ENCODE measurements at regions not wholly inside any gene's neighbourhood (a gene's known extent, or its start where the extent isn't known, plus 50 kb on each side); places are given as distances from the start of the nearest gene placed in this dataset.

DNA sequence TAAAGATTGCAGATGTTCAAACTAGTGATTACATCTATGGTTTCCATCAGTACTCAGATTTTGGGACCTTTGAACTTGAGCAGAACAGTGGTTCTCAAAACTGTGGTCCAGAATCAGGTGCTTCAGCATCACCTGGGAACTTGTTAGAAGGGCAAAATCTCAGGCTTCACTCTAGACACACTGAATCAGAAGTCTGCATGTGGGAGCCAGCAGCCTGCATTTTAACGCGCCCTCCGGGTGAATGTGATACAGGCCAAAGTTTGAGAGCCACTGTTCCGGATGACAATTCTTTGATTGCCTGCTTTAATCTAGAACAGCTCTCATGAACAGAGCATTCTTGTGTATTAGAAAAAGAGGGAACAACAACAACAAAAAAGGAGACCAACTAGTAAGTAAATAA is 261.7 kb downstream of the GPD2 start:
- TF ChIP-seq, protein P1, sequence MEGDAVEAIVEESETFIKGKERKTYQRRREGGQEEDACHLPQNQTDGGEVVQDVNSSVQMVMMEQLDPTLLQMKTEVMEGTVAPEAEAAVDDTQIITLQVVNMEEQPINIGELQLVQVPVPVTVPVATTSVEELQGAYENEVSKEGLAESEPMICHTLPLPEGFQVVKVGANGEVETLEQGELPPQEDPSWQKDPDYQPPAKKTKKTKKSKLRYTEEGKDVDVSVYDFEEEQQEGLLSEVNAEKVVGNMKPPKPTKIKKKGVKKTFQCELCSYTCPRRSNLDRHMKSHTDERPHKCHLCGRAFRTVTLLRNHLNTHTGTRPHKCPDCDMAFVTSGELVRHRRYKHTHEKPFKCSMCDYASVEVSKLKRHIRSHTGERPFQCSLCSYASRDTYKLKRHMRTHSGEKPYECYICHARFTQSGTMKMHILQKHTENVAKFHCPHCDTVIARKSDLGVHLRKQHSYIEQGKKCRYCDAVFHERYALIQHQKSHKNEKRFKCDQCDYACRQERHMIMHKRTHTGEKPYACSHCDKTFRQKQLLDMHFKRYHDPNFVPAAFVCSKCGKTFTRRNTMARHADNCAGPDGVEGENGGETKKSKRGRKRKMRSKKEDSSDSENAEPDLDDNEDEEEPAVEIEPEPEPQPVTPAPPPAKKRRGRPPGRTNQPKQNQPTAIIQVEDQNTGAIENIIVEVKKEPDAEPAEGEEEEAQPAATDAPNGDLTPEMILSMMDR (IDR thresholded peaks at IDR 0.05; ENCODE audit: insufficient read depth, low read length, poor library complexity, severe bottlenecking) = no peak
- TF ChIP-seq EZH2phosphoT487 (conservative IDR thresholded peaks at IDR 0.05; ENCODE audit: low read length) = no peak

All from SU-DHL-6 (cell line).